ENCODE measurements at regions not wholly inside any gene's neighbourhood (a gene's known extent, or its start where the extent isn't known, plus 50 kb on each side); places are given as distances from the start of the nearest gene placed in this dataset.
"Not testable (repeated sequence)": the region's sequence is repeated elsewhere in the genome, so short reads cannot be mapped to it uniquely, and the experiment has no call there.

DNA sequence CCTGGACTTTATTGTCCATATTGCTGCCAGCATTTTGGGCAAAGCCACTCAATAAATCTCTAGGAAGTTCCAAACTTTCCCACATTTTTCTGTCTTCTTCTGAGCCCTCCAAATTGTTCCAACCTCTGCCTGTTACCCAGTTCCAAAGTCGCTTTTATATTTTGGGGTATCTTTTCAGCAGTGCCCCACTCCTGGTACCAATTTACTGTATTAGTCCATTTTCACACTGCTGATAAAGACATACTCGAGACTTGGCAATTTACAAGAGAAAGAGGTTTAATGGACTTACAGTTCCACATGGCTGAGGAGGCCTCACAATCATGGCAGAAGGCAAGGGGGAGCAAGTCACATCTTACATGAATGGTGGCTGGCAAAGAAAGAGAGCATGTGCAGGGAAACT, 53.4 kb downstream of the AHSP start:
- DNase-seq (ENCODE audit: extremely low read depth, low read depth, low spot score): not testable (repeated sequence)

GRCh38 chr16:31601737-31602384, 74.2 kb downstream of the AHSP start:
- not testable (repeated sequence) for DNase-seq (ENCODE audit: extremely low read depth, low read depth, low spot score)

DNA sequence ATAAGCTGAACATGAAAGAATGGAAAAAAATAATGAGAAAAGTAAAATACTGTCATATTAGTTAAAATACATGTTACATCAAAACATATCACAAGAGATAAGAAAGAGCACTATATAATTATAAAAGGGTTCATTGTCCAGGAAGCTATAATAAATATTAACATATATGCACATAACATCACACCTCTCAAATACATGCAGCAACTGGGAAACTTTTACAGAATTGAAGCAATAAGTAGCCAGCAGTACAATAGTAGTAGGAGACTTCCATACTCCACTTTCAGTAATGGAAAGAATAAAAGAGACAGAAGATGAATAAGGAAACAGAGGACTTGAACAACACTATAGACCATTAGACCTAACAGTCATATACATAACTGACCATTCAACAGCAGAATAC, 90.4 kb downstream of the AHSP start:
- DNase-seq (ENCODE audit: extremely low read depth, low read depth, low spot score): no peak

GRCh38 chr16:31636433-31636832, 108.7 kb downstream of the AHSP start:
- no peak for DNase-seq (ENCODE audit: extremely low read depth, low read depth, low spot score)

GRCh38 chr16:31641279-31641678, 113.6 kb downstream of the AHSP start:
- DNase-seq (ENCODE audit: extremely low read depth, low read depth, low spot score): no peak

DNA sequence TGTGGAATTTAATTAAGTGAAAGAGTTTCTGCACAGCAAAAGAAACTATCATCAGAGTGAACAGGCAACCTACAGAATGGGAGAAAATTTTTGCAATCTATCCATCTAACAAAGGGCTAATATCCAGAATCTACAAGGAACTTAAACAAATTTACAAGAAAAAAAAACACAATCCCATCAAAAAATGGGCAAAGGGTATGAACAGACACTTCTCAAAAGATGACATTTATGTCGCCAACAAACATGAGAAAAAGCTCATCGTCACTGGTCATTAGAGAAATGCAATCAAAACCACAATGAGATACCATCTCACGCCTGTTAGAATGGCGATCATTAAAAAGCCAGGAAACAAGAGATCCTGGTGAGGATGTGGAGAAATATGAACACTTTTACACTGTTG, 128.0 kb downstream of the AHSP start:
- DNase-seq (ENCODE audit: extremely low read depth, low read depth, low spot score): not testable (repeated sequence)

DNA sequence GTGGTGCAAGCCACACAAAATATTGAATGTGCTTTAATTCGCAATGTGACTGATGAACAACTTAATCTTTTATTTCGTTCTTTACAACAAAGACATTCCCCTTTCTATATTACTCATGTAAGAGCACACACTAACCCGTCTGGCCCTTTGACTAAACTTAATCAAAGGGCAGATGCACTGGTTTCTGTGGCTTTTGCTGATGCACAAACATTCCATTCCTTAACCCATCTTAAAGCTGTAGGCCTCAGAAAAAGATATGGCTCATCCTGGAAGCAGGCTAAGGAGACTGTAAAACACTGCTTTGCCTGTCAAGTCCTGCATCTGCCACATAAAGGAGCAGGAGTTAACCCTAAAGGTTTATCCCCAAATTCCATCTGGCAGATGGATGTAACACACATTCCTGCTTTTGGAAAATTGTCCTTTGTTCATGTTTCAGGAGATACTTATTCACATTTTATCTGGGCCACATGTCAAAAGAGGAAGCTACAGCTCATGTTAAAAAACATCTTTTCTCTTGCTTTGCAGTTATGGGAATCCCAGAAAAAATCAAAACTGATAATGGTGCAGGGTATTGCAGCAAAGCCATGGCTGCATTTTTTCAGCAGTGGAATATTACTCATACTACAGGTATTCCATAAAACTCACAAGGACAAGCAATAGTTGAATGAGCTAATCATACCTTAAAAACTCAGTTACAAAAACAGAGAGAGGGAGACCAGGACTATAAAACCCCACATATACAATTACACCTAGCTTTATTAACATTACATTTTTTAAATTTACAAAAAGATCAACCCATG, 137.2 kb downstream of the AHSP start:
- no peak for DNase-seq (ENCODE audit: extremely low read depth, low read depth, low spot score)

DNA sequence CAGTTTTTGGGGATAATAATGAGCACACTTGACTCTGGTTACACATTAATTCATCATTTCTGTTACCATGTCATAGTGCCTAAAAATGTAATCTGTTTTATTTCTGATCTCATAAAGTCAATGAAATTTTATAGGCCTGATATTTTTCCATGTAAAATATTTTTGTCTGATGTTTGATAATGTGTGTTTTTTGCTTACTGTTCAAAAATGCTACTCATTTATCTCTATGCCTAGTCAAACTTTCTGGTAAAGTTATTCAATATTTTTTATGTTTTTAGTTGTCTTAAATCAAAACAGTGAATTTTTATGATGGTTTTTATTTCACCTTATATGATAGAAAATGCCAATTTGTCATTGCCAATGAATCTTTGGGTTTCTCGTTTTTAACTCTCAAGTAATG, 147.0 kb downstream of the AHSP start:
- DNase-seq (ENCODE audit: extremely low read depth, low read depth, low spot score): no peak

DNA sequence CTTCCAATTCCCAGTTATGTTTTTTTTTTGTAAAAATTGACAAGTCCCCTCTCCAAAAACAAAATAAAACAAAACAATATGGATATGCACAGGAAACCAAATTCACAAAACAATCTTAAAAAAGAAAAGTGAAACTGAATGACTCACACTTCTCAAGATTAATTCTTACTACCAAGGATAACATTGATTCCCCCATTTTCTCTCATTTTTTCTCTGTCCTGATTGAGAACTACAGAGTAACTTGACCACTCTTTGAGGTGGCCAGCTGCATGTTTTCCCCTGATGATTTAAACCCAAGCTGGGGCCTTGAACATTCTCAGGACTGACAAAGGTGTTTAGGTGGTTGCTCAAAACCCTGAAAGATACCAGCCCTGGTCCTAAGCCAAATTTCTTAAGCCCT, 149.0 kb downstream of the AHSP start:
- no peak for DNase-seq (ENCODE audit: extremely low read depth, low read depth, low spot score)

DNA sequence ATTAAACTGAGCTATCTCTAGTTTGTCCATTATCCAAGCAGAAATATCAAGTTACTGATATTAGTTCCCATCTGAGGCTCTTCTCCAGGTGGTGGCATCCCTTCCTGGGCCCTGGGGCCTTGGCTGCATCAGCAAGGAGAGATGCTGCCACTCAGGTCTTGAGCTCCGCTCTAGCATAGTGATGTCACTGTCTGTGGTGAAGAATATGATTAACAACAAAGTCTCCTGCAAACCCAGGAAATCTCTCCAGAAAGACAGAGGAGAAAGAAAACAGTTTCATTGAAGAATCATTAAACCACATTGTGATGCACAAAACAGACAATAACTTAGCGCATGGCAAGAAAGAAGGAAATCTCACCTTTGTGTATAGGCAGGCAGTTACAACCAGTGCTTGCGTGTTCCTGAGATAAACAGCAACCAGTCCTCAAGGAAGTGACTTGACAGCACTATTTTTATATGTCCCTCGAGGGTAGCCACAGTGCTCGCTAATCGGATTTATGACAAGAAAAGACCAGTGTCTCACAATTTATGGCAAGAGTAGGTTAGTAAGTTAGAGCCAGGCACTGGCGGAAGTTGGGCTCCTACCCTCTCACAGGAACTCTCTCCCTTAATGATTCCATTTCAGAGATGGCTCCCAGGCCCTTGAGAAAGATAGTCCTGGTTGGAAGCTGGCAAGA, 151.1 kb downstream of the AHSP start:
- DNase-seq (ENCODE audit: extremely low read depth, low read depth, low spot score): no peak

- DNase-seq (ENCODE audit: extremely low read depth, low read depth, low spot score): not testable (repeated sequence)
Observed at GRCh38 chr16:31689331-31689730, 161.6 kb downstream of the AHSP start.

GRCh38 chr16:31692338-31692737, 164.6 kb downstream of the AHSP start:
- not testable (repeated sequence) for DNase-seq (ENCODE audit: extremely low read depth, low read depth, low spot score)

GRCh38 chr16:31693733-31694132, 166.0 kb downstream of the AHSP start:
- DNase-seq (ENCODE audit: extremely low read depth, low read depth, low spot score): no peak

DNA sequence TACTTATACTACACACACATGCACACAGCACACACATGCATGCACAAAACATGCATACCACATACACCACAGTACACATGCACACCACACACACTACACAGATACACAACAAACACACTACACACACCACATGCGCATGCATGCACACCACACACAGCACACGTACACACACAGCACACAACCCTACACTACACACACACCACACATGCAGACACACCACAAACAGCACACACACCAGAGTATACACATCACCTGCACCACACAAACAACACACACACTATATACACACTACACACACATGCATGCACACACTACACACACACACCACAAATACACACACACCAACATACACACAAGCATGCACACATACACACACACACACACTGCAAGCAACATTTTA, 166.8 kb downstream of the AHSP start:
- no peak for DNase-seq (ENCODE audit: extremely low read depth, low read depth, low spot score)

GRCh38 chr16:31695667-31696066, 168.0 kb downstream of the AHSP start:
- no peak for DNase-seq (ENCODE audit: extremely low read depth, low read depth, low spot score)

- no peak for DNase-seq (ENCODE audit: extremely low read depth, low read depth, low spot score)
Observed at GRCh38 chr16:31696968-31697743, 169.5 kb downstream of the AHSP start.

GRCh38 chr16:31697744-31698125, 170.0 kb downstream of the AHSP start:
- no peak for DNase-seq (ENCODE audit: extremely low read depth, low read depth, low spot score)

DNA sequence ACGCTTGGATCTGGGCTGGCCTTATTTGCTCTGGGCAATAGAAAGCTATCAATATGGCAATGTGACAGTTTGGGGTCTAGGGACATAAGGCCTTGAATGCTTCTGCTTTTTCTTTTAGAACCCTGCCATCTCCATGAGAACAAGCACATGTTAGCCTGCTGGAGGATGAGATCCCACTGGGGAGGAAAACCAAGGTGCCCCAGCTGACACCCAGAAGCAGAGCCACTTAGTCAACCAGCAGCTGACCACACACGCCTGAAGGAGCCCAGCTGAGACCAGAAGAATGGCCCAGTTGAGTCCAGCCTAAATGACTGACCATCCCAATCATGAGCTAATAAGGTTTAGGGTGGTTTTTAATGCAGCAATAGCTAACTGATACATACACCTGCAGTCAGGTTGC, 171.2 kb downstream of the AHSP start:
- no peak for DNase-seq (ENCODE audit: extremely low read depth, low read depth, low spot score)

- DNase-seq (ENCODE audit: extremely low read depth, low read depth, low spot score): no peak
Observed at GRCh38 chr16:31699601-31700000, 171.9 kb downstream of the AHSP start.

DNA sequence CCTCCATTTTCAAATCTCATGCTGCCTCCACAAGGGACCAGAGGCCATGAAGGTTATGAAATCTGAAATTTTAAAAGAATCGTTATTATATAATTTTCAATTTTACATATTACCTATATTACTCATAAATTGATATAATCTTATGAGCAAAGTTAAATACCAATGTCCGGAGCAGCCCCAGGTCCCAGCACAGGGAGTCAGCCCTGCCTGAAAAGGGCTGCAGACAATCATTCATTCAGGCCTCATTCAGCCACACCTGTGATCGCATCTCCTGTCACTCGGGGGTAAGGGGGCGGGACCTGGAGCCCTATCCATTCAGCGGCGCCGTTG, 172.5 kb downstream of the AHSP start:
- no peak for DNase-seq (ENCODE audit: extremely low read depth, low read depth, low spot score)

Data from glomerular endothelial cell (primary cell).